ENCODE measurements at regions not wholly inside any gene's neighbourhood (a gene's known extent, or its start where the extent isn't known, plus 50 kb on each side); places are given as distances from the start of the nearest gene placed in this dataset.

- Histone ChIP-seq H3K4me1 (ENCODE audit: control insufficient read depth, insufficient read depth, low read length) (no peaks in the 10 kb centered on the region), H3K4me3 (ENCODE audit: low read length) (no peak overlapping the region), H3K9me3 (ENCODE audit: control insufficient read depth, insufficient read depth, low read length) (no peaks in the 10 kb centered on the region), H3K27ac (ENCODE audit: low read length) (no peak overlapping the region), H3K27me3 (ENCODE audit: control insufficient read depth, insufficient read depth, low read length) (no peaks in the 10 kb centered on the region), H3K36me3 (ENCODE audit: control insufficient read depth, insufficient read depth, low read length) (no peaks in the 10 kb centered on the region)
- no peak for DNase-seq (ENCODE audit: low read depth, low spot score)
- WGBS (ENCODE audit: insufficient coverage, insufficient read length) = no CpG with 5 or more reads among the region's 4 CpGs
These were observed 318.7 kb upstream of the SLITRK1 start for GRCh38 chr13:84200971-84201370.

- DNase-seq (ENCODE audit: low read depth, low spot score) = no peak
- H3K4me1 ChIP-seq (ENCODE audit: control insufficient read depth, insufficient read depth, low read length) = no peaks in the 10 kb centered on the region
- no peaks in the 10 kb centered on the region for H3K9me3 ChIP-seq (ENCODE audit: control insufficient read depth, insufficient read depth, low read length)
- no peaks in the 10 kb centered on the region for H3K27me3 ChIP-seq (ENCODE audit: control insufficient read depth, insufficient read depth, low read length)
- no peak overlapping the region for H3K4me3 ChIP-seq (ENCODE audit: low read length)
- H3K27ac ChIP-seq (ENCODE audit: low read length) = no peak overlapping the region
- no peaks in the 10 kb centered on the region for H3K36me3 ChIP-seq (ENCODE audit: control insufficient read depth, insufficient read depth, low read length)
- WGBS (ENCODE audit: insufficient coverage, insufficient read length) = no CpG with 5 or more reads among the region's 3 CpGs
These were observed 309.9 kb upstream of the SLITRK1 start for GRCh38 chr13:84192125-84192524.

- H3K4me3 ChIP-seq (ENCODE audit: low read length) = no peak overlapping the region
- no peaks in the 10 kb centered on the region for H3K9me3 ChIP-seq (ENCODE audit: control insufficient read depth, insufficient read depth, low read length)
- no peaks in the 10 kb centered on the region for H3K36me3 ChIP-seq (ENCODE audit: control insufficient read depth, insufficient read depth, low read length)
- WGBS (ENCODE audit: insufficient coverage, insufficient read length) = no CpG with 5 or more reads among the region's 4 CpGs
- H3K27me3 ChIP-seq (ENCODE audit: control insufficient read depth, insufficient read depth, low read length) = no peaks in the 10 kb centered on the region
- H3K4me1 ChIP-seq (ENCODE audit: control insufficient read depth, insufficient read depth, low read length) = no peaks in the 10 kb centered on the region
- no peak for DNase-seq (ENCODE audit: low read depth, low spot score)
- no peak overlapping the region for H3K27ac ChIP-seq (ENCODE audit: low read length)
These were observed 308.9 kb upstream of the SLITRK1 start for GRCh38 chr13:84191139-84191538.

GRCh38 chr13:84187626-84188025 is 305.4 kb upstream of the SLITRK1 start:
- no peaks in the 10 kb centered on the region for H3K27me3 ChIP-seq (ENCODE audit: control insufficient read depth, insufficient read depth, low read length)
- H3K4me3 ChIP-seq (ENCODE audit: low read length) = no peak overlapping the region
- no peaks in the 10 kb centered on the region for H3K4me1 ChIP-seq (ENCODE audit: control insufficient read depth, insufficient read depth, low read length)
- no peaks in the 10 kb centered on the region for H3K36me3 ChIP-seq (ENCODE audit: control insufficient read depth, insufficient read depth, low read length)
- H3K9me3 ChIP-seq (ENCODE audit: control insufficient read depth, insufficient read depth, low read length) = no peaks in the 10 kb centered on the region
- DNase-seq (ENCODE audit: low read depth, low spot score) = no peak
- H3K27ac ChIP-seq (ENCODE audit: low read length) = no peak overlapping the region
- no CpG with 5 or more reads among the region's 1 CpG for WGBS (ENCODE audit: insufficient coverage, insufficient read length)

GRCh38 chr13:84139561-84140158 is 257.4 kb upstream of the SLITRK1 start:
- DNase-seq (ENCODE audit: low read depth, low spot score) = no peak
- no peaks in the 10 kb centered on the region for H3K9me3 ChIP-seq (ENCODE audit: control insufficient read depth, insufficient read depth, low read length)
- H3K4me3 ChIP-seq (ENCODE audit: low read length) = no peak overlapping the region
- H3K4me1 ChIP-seq (ENCODE audit: control insufficient read depth, insufficient read depth, low read length) = no peaks in the 10 kb centered on the region
- WGBS (ENCODE audit: insufficient coverage, insufficient read length) = no CpG with 5 or more reads among the region's 2 CpGs
- H3K36me3 ChIP-seq (ENCODE audit: control insufficient read depth, insufficient read depth, low read length) = no peaks in the 10 kb centered on the region
- no peak overlapping the region for H3K27ac ChIP-seq (ENCODE audit: low read length)
- no peaks in the 10 kb centered on the region for H3K27me3 ChIP-seq (ENCODE audit: control insufficient read depth, insufficient read depth, low read length)

GRCh38 chr13:84137292-84137691 is 255.0 kb upstream of the SLITRK1 start:
- H3K4me3 ChIP-seq (ENCODE audit: low read length) = no peak overlapping the region
- whole genome bisulfite sequencing (ENCODE audit: insufficient coverage, insufficient read length) = no CpG with 5 or more reads among the region's 2 CpGs
- no peaks in the 10 kb centered on the region for H3K27me3 ChIP-seq (ENCODE audit: control insufficient read depth, insufficient read depth, low read length)
- H3K4me1 ChIP-seq (ENCODE audit: control insufficient read depth, insufficient read depth, low read length) = no peaks in the 10 kb centered on the region
- H3K9me3 ChIP-seq (ENCODE audit: control insufficient read depth, insufficient read depth, low read length) = no peaks in the 10 kb centered on the region
- H3K36me3 ChIP-seq (ENCODE audit: control insufficient read depth, insufficient read depth, low read length) = no peaks in the 10 kb centered on the region
- H3K27ac ChIP-seq (ENCODE audit: low read length) = no peak overlapping the region
- no peak for DNase-seq (ENCODE audit: low read depth, low spot score)

DNA sequence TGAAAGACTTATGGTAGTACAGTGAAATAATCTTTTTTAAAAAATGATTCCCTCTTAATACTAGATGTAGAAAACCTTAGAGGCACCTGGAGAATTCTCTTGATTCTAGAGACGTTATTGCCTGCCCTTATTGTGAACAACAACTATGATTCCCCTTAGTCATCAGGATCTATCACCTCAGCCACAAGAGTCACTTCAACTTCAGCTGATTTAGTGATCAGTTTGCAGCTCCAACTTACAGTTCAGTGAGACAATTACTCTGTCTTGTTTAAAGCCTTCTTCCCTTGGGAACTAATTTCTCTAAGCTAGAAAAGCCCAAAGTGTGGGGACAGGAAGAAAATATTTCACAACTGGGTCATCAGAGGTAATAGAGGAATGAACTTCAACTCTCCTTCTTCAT is 254.3 kb upstream of the SLITRK1 start:
- WGBS (ENCODE audit: insufficient coverage, insufficient read length) = no CpG with 5 or more reads among the region's 1 CpG
- Histone ChIP-seq H3K36me3 (ENCODE audit: control insufficient read depth, insufficient read depth, low read length) (no peaks in the 10 kb centered on the region), H3K9me3 (ENCODE audit: control insufficient read depth, insufficient read depth, low read length) (no peaks in the 10 kb centered on the region), H3K4me1 (ENCODE audit: control insufficient read depth, insufficient read depth, low read length) (no peaks in the 10 kb centered on the region), H3K27me3 (ENCODE audit: control insufficient read depth, insufficient read depth, low read length) (no peaks in the 10 kb centered on the region), H3K4me3 (ENCODE audit: low read length) (no peak overlapping the region), H3K27ac (ENCODE audit: low read length) (no peak overlapping the region)
- no peak for DNase-seq (ENCODE audit: low read depth, low spot score)

GRCh38 chr13:84132491-84132890 is 250.2 kb upstream of the SLITRK1 start:
- Histone ChIP-seq H3K36me3 (ENCODE audit: control insufficient read depth, insufficient read depth, low read length) (no peaks in the 10 kb centered on the region), H3K27ac (ENCODE audit: low read length) (no peak overlapping the region), H3K9me3 (ENCODE audit: control insufficient read depth, insufficient read depth, low read length) (no peaks in the 10 kb centered on the region), H3K4me3 (ENCODE audit: low read length) (no peak overlapping the region), H3K27me3 (ENCODE audit: control insufficient read depth, insufficient read depth, low read length) (no peaks in the 10 kb centered on the region), H3K4me1 (ENCODE audit: control insufficient read depth, insufficient read depth, low read length) (no peaks in the 10 kb centered on the region)
- no peak for DNase-seq (ENCODE audit: low read depth, low spot score)

DNA sequence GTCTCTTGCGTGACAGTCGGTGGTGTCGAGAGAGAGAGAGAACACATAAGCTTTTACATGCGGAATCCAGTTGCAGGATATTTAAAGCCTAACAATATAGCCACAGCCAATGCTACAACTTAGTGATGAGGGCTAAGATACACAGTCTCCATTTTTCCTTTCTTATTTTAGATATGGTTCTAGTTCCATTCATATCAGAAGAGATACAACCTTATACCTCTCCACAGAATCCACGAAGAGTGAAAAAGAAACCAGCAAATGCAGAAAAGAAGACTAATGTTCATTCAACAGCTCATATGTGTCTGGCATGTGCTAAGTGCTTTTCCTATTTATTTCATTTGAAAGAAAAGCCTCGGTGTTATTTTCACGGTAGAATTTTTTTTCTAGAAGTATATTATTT is 249.0 kb upstream of the SLITRK1 start:
- no peak for DNase-seq (ENCODE audit: low read depth, low spot score)
- H3K9me3 ChIP-seq (ENCODE audit: control insufficient read depth, insufficient read depth, low read length) = no peaks in the 10 kb centered on the region
- no peak overlapping the region for H3K27ac ChIP-seq (ENCODE audit: low read length)
- WGBS (ENCODE audit: insufficient coverage, insufficient read length) = no CpG with 5 or more reads among the region's 7 CpGs
- H3K27me3 ChIP-seq (ENCODE audit: control insufficient read depth, insufficient read depth, low read length) = no peaks in the 10 kb centered on the region
- H3K4me3 ChIP-seq (ENCODE audit: low read length) = no peak overlapping the region
- no peaks in the 10 kb centered on the region for H3K4me1 ChIP-seq (ENCODE audit: control insufficient read depth, insufficient read depth, low read length)
- H3K36me3 ChIP-seq (ENCODE audit: control insufficient read depth, insufficient read depth, low read length) = no peaks in the 10 kb centered on the region

- no CpG with 5 or more reads among the region's 1 CpG for WGBS (ENCODE audit: insufficient coverage, insufficient read length)
- no peak overlapping the region for H3K27ac ChIP-seq (ENCODE audit: low read length)
- no peaks in the 10 kb centered on the region for H3K27me3 ChIP-seq (ENCODE audit: control insufficient read depth, insufficient read depth, low read length)
- H3K9me3 ChIP-seq (ENCODE audit: control insufficient read depth, insufficient read depth, low read length) = no peaks in the 10 kb centered on the region
- no peaks in the 10 kb centered on the region for H3K36me3 ChIP-seq (ENCODE audit: control insufficient read depth, insufficient read depth, low read length)
- DNase-seq (ENCODE audit: low read depth, low spot score) = no peak
- no peaks in the 10 kb centered on the region for H3K4me1 ChIP-seq (ENCODE audit: control insufficient read depth, insufficient read depth, low read length)
- H3K4me3 ChIP-seq (ENCODE audit: low read length) = no peak overlapping the region
These were observed 248.3 kb upstream of the SLITRK1 start for GRCh38 chr13:84130495-84131114.

GRCh38 chr13:84129966-84130365 is 247.7 kb upstream of the SLITRK1 start:
- no CpG with 5 or more reads among the region's 2 CpGs for WGBS (ENCODE audit: insufficient coverage, insufficient read length)

More at GRCh38 chr13:84129966-84130365, 247.7 kb upstream of the SLITRK1 start:
- Histone ChIP-seq H3K36me3 (ENCODE audit: control insufficient read depth, insufficient read depth, low read length) (no peaks in the 10 kb centered on the region), H3K27ac (ENCODE audit: low read length) (no peak overlapping the region), H3K4me3 (ENCODE audit: low read length) (no peak overlapping the region), H3K27me3 (ENCODE audit: control insufficient read depth, insufficient read depth, low read length) (no peaks in the 10 kb centered on the region), H3K9me3 (ENCODE audit: control insufficient read depth, insufficient read depth, low read length) (no peaks in the 10 kb centered on the region), H3K4me1 (ENCODE audit: control insufficient read depth, insufficient read depth, low read length) (no peaks in the 10 kb centered on the region)
- DNase-seq (ENCODE audit: low read depth, low spot score) = no peak

All from iPS DF 6.9 (cell line).